ENCODE measurements at regions not wholly inside any gene's neighbourhood (a gene's known extent, or its start where the extent isn't known, plus 50 kb on each side); places are given as distances from the start of the nearest gene placed in this dataset.
"Not testable (repeated sequence)": the region's sequence is repeated elsewhere in the genome, so short reads cannot be mapped to it uniquely, and the experiment has no call there.

GRCh38 chr2:91519359-91519758, 2827.9 kb downstream of the RPIA start:
- not testable (repeated sequence) for H3K9ac ChIP-seq (ENCODE audit: low read length); H3K4me1 ChIP-seq (ENCODE audit: control insufficient read depth, insufficient read depth, low read length); H3K4me3 ChIP-seq (ENCODE audit: low read length); H3K27me3 ChIP-seq (ENCODE audit: control insufficient read depth, insufficient read depth, low read length); H3K36me3 ChIP-seq (ENCODE audit: control insufficient read depth, insufficient read depth, low read length); H3K27ac ChIP-seq (ENCODE audit: low read depth, low read length)

- not testable (repeated sequence) for H3K4me1 ChIP-seq (ENCODE audit: control insufficient read depth, insufficient read depth, low read length); H3K4me3 ChIP-seq (ENCODE audit: low read length); H3K27me3 ChIP-seq (ENCODE audit: control insufficient read depth, insufficient read depth, low read length); H3K36me3 ChIP-seq (ENCODE audit: control insufficient read depth, insufficient read depth, low read length); H3K27ac ChIP-seq (ENCODE audit: low read depth, low read length); H3K9ac ChIP-seq (ENCODE audit: low read length)
Measured at GRCh38 chr2:91519914-91520313, 2828.4 kb downstream of the RPIA start.

GRCh38 chr2:91520523-91520922, 2829.1 kb downstream of the RPIA start:
- not testable (repeated sequence) for H3K4me3 ChIP-seq (ENCODE audit: low read length); H3K27ac ChIP-seq (ENCODE audit: low read depth, low read length); H3K36me3 ChIP-seq (ENCODE audit: control insufficient read depth, insufficient read depth, low read length)

GRCh38 chr2:91520972-91521535, 2829.6 kb downstream of the RPIA start:
- not testable (repeated sequence) for H3K27me3 ChIP-seq (ENCODE audit: control insufficient read depth, insufficient read depth, low read length); H3K4me1 ChIP-seq (ENCODE audit: control insufficient read depth, insufficient read depth, low read length); H3K4me3 ChIP-seq (ENCODE audit: low read length); H3K27ac ChIP-seq (ENCODE audit: low read depth, low read length); H3K9ac ChIP-seq (ENCODE audit: low read length); H3K36me3 ChIP-seq (ENCODE audit: control insufficient read depth, insufficient read depth, low read length)

More at GRCh38 chr2:91520523-91520922, 2829.1 kb downstream of the RPIA start:
- H3K9ac ChIP-seq (ENCODE audit: low read length); H3K27me3 ChIP-seq (ENCODE audit: control insufficient read depth, insufficient read depth, low read length); H3K4me1 ChIP-seq (ENCODE audit: control insufficient read depth, insufficient read depth, low read length): not testable (repeated sequence)

GRCh38 chr2:91521944-91522343, 2830.5 kb downstream of the RPIA start:
- H3K9ac ChIP-seq (ENCODE audit: low read length); H3K27me3 ChIP-seq (ENCODE audit: control insufficient read depth, insufficient read depth, low read length); H3K36me3 ChIP-seq (ENCODE audit: control insufficient read depth, insufficient read depth, low read length); H3K4me1 ChIP-seq (ENCODE audit: control insufficient read depth, insufficient read depth, low read length); H3K27ac ChIP-seq (ENCODE audit: low read depth, low read length); H3K4me3 ChIP-seq (ENCODE audit: low read length): not testable (repeated sequence)

GRCh38 chr2:91522877-91523276, 2831.4 kb downstream of the RPIA start:
- not testable (repeated sequence) for H3K4me3 ChIP-seq (ENCODE audit: low read length); H3K27ac ChIP-seq (ENCODE audit: low read depth, low read length); H3K4me1 ChIP-seq (ENCODE audit: control insufficient read depth, insufficient read depth, low read length); H3K27me3 ChIP-seq (ENCODE audit: control insufficient read depth, insufficient read depth, low read length); H3K9ac ChIP-seq (ENCODE audit: low read length); H3K36me3 ChIP-seq (ENCODE audit: control insufficient read depth, insufficient read depth, low read length)

- H3K36me3 ChIP-seq (ENCODE audit: control insufficient read depth, insufficient read depth, low read length); H3K27me3 ChIP-seq (ENCODE audit: control insufficient read depth, insufficient read depth, low read length); H3K4me3 ChIP-seq (ENCODE audit: low read length); H3K4me1 ChIP-seq (ENCODE audit: control insufficient read depth, insufficient read depth, low read length); H3K27ac ChIP-seq (ENCODE audit: low read depth, low read length); H3K9ac ChIP-seq (ENCODE audit: low read length): not testable (repeated sequence)
Measured at GRCh38 chr2:91523751-91524150, 2832.3 kb downstream of the RPIA start.

- not testable (repeated sequence) for H3K4me1 ChIP-seq (ENCODE audit: control insufficient read depth, insufficient read depth, low read length); H3K27ac ChIP-seq (ENCODE audit: low read depth, low read length); H3K4me3 ChIP-seq (ENCODE audit: low read length); H3K27me3 ChIP-seq (ENCODE audit: control insufficient read depth, insufficient read depth, low read length); H3K9ac ChIP-seq (ENCODE audit: low read length); H3K36me3 ChIP-seq (ENCODE audit: control insufficient read depth, insufficient read depth, low read length)
Measured at GRCh38 chr2:91525587-91525986, 2834.1 kb downstream of the RPIA start.

GRCh38 chr2:91526083-91526482, 2834.6 kb downstream of the RPIA start:
- not testable (repeated sequence) for H3K4me1 ChIP-seq (ENCODE audit: control insufficient read depth, insufficient read depth, low read length); H3K9ac ChIP-seq (ENCODE audit: low read length); H3K36me3 ChIP-seq (ENCODE audit: control insufficient read depth, insufficient read depth, low read length); H3K27me3 ChIP-seq (ENCODE audit: control insufficient read depth, insufficient read depth, low read length); H3K27ac ChIP-seq (ENCODE audit: low read depth, low read length); H3K4me3 ChIP-seq (ENCODE audit: low read length)

GRCh38 chr2:91527056-91527455, 2835.6 kb downstream of the RPIA start:
- H3K4me3 ChIP-seq (ENCODE audit: low read length); H3K36me3 ChIP-seq (ENCODE audit: control insufficient read depth, insufficient read depth, low read length); H3K4me1 ChIP-seq (ENCODE audit: control insufficient read depth, insufficient read depth, low read length); H3K27me3 ChIP-seq (ENCODE audit: control insufficient read depth, insufficient read depth, low read length); H3K9ac ChIP-seq (ENCODE audit: low read length); H3K27ac ChIP-seq (ENCODE audit: low read depth, low read length): not testable (repeated sequence)

- H3K4me1 ChIP-seq (ENCODE audit: control insufficient read depth, insufficient read depth, low read length): not testable (repeated sequence)
Measured at GRCh38 chr2:91527491-91528031, 2836.1 kb downstream of the RPIA start.

GRCh38 chr2:91528361-91528760, 2836.9 kb downstream of the RPIA start:
- not testable (repeated sequence) for H3K27ac ChIP-seq (ENCODE audit: low read depth, low read length); H3K36me3 ChIP-seq (ENCODE audit: control insufficient read depth, insufficient read depth, low read length)

More at GRCh38 chr2:91527491-91528031, 2836.1 kb downstream of the RPIA start:
- not testable (repeated sequence) for H3K4me3 ChIP-seq (ENCODE audit: low read length); H3K9ac ChIP-seq (ENCODE audit: low read length); H3K27ac ChIP-seq (ENCODE audit: low read depth, low read length); H3K27me3 ChIP-seq (ENCODE audit: control insufficient read depth, insufficient read depth, low read length); H3K36me3 ChIP-seq (ENCODE audit: control insufficient read depth, insufficient read depth, low read length)

GRCh38 chr2:91536109-91536508, 2844.6 kb downstream of the RPIA start:
- H3K27ac ChIP-seq (ENCODE audit: low read depth, low read length); H3K4me1 ChIP-seq (ENCODE audit: control insufficient read depth, insufficient read depth, low read length); H3K9ac ChIP-seq (ENCODE audit: low read length); H3K4me3 ChIP-seq (ENCODE audit: low read length); H3K27me3 ChIP-seq (ENCODE audit: control insufficient read depth, insufficient read depth, low read length); H3K36me3 ChIP-seq (ENCODE audit: control insufficient read depth, insufficient read depth, low read length): not testable (repeated sequence)

More at GRCh38 chr2:91528361-91528760, 2836.9 kb downstream of the RPIA start:
- not testable (repeated sequence) for H3K9ac ChIP-seq (ENCODE audit: low read length); H3K4me3 ChIP-seq (ENCODE audit: low read length); H3K4me1 ChIP-seq (ENCODE audit: control insufficient read depth, insufficient read depth, low read length); H3K27me3 ChIP-seq (ENCODE audit: control insufficient read depth, insufficient read depth, low read length)
